ENCODE measurements at regions not wholly inside any gene's neighbourhood (a gene's known extent, or its start where the extent isn't known, plus 50 kb on each side); places are given as distances from the start of the nearest gene placed in this dataset.

GRCh38 chr13:85717921-85718320 lies 81.3 kb downstream of the SLITRK6 start:
- Histone ChIP-seq H3K4me3 (ENCODE audit: low read depth, low read length, poor library complexity, severe bottlenecking) (no peak overlapping the region), H3K4me2 (ENCODE audit: low read length) (no peak overlapping the region), H3K79me2 (ENCODE audit: insufficient read depth, low read depth, low read length) (no peaks in the 10 kb centered on the region), H3K27ac (ENCODE audit: low read depth, low read length, poor library complexity, severe bottlenecking) (no peak overlapping the region), H4K20me1 (ENCODE audit: insufficient read depth, low read length) (no peaks in the 10 kb centered on the region), H3K9me2 (ENCODE audit: insufficient read depth, low read length) (no peaks in the 10 kb centered on the region), H3K9me3 (ENCODE audit: low read length) (no peaks in the 10 kb centered on the region), H3K4me1 (ENCODE audit: insufficient read depth, low read length, poor library complexity, severe bottlenecking) (no peaks in the 10 kb centered on the region), H3K36me3 (ENCODE audit: insufficient read depth, low read length) (no peaks in the 10 kb centered on the region), H2AFZ (ENCODE audit: low read length) (no peak overlapping the region)
- TF ChIP-seq EZH2phosphoT487 (IDR thresholded peaks at IDR 0.05; ENCODE audit: borderline replicate concordance, low read depth, low read length) (no peak), CTCF (conservative IDR thresholded peaks at IDR 0.05; ENCODE audit: low read length) (no peak)
- no peak for DNase-seq (ENCODE audit: low spot score)
- ChIA-PET CTCF (ENCODE audit: unreplicated experiment) (no interaction called here), POLR2A (no interaction called here)
- intact Hi-C loops (cut with micrococcal nuclease; ENCODE audit: unreplicated experiment): no loop called here
- BruUV-seq (replicated peaks): no TSS peak

- H3K27ac ChIP-seq (ENCODE audit: low read depth, low read length, poor library complexity, severe bottlenecking): no peak overlapping the region
- DNase-seq (ENCODE audit: low spot score): no peak
- H3K4me3 ChIP-seq (ENCODE audit: low read depth, low read length, poor library complexity, severe bottlenecking): no peak overlapping the region
- H3K36me3 ChIP-seq (ENCODE audit: insufficient read depth, low read length): no peaks in the 10 kb centered on the region
- no peaks in the 10 kb centered on the region for H4K20me1 ChIP-seq (ENCODE audit: insufficient read depth, low read length)
- CTCF ChIA-PET (ENCODE audit: unreplicated experiment): no interaction called here
- H3K4me1 ChIP-seq (ENCODE audit: insufficient read depth, low read length, poor library complexity, severe bottlenecking): no peaks in the 10 kb centered on the region
- H3K79me2 ChIP-seq (ENCODE audit: insufficient read depth, low read depth, low read length): no peaks in the 10 kb centered on the region
- H3K9me2 ChIP-seq (ENCODE audit: insufficient read depth, low read length): no peaks in the 10 kb centered on the region
- H3K9me3 ChIP-seq (ENCODE audit: low read length): no peaks in the 10 kb centered on the region
- intact Hi-C loops (cut with micrococcal nuclease; ENCODE audit: unreplicated experiment): no loop called here
- no TSS peak for BruUV-seq (replicated peaks)
- no peak overlapping the region for H3K4me2 ChIP-seq (ENCODE audit: low read length)
- H2AFZ ChIP-seq (ENCODE audit: low read length): no peak overlapping the region
- no peak for TF ChIP-seq EZH2phosphoT487 (IDR thresholded peaks at IDR 0.05; ENCODE audit: borderline replicate concordance, low read depth, low read length)
- no peak for TF ChIP-seq CTCF (conservative IDR thresholded peaks at IDR 0.05; ENCODE audit: low read length)
- POLR2A ChIA-PET: no interaction called here
Observed at GRCh38 chr13:85710545-85710944, 88.7 kb downstream of the SLITRK6 start.

- Histone ChIP-seq H4K20me1 (ENCODE audit: insufficient read depth, low read length) (no peaks in the 10 kb centered on the region), H3K27ac (ENCODE audit: low read depth, low read length, poor library complexity, severe bottlenecking) (no peak overlapping the region), H3K4me3 (ENCODE audit: low read depth, low read length, poor library complexity, severe bottlenecking) (no peak overlapping the region), H3K4me2 (ENCODE audit: low read length) (no peak overlapping the region), H3K79me2 (ENCODE audit: insufficient read depth, low read depth, low read length) (no peaks in the 10 kb centered on the region), H3K9me3 (ENCODE audit: low read length) (no peaks in the 10 kb centered on the region), H2AFZ (ENCODE audit: low read length) (no peak overlapping the region), H3K4me1 (ENCODE audit: insufficient read depth, low read length, poor library complexity, severe bottlenecking) (no peaks in the 10 kb centered on the region), H3K36me3 (ENCODE audit: insufficient read depth, low read length) (no peaks in the 10 kb centered on the region), H3K9me2 (ENCODE audit: insufficient read depth, low read length) (no peaks in the 10 kb centered on the region)
- BruUV-seq (replicated peaks): no TSS peak
- TF ChIP-seq EZH2phosphoT487 (IDR thresholded peaks at IDR 0.05; ENCODE audit: borderline replicate concordance, low read depth, low read length) (no peak), CTCF (conservative IDR thresholded peaks at IDR 0.05; ENCODE audit: low read length) (no peak)
- no peak for DNase-seq (ENCODE audit: low spot score)
- ChIA-PET CTCF (ENCODE audit: unreplicated experiment) (no interaction called here), POLR2A (no interaction called here)
- intact Hi-C loops (cut with micrococcal nuclease; ENCODE audit: unreplicated experiment): no loop called here
Observed at GRCh38 chr13:85709721-85710120, 89.5 kb downstream of the SLITRK6 start.
